ENCODE measurements at regions not wholly inside any gene's neighbourhood (a gene's known extent, or its start where the extent isn't known, plus 50 kb on each side); places are given as distances from the start of the nearest gene placed in this dataset.
A peak's percentile ranks its signal among the peaks of the same experiment; 100 is the strongest.

DNA sequence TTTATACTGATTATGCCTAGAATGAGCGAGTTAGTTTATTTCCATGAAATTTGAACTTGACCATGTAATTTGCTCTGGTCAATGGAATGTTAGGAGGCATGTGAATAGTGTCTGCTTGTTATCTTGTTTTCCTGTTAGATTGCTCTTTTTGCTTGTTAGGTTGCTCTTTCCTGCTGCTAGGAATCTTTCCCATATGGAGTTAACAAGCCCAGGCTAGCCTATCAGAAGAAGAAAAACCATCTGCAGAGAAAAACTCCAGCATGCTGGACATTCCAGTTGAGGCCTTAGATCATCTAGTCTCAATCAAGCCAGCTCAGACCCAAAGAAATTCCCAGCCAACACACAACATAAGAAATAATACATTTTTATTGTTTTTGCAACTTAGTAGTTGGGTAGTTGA lies 470.2 kb upstream of the AGTR1 start:
- no peak overlapping the region for H3K4me3 ChIP-seq (ENCODE audit: control insufficient read depth, low read depth, low read length)
- TF ChIP-seq, protein P1, sequence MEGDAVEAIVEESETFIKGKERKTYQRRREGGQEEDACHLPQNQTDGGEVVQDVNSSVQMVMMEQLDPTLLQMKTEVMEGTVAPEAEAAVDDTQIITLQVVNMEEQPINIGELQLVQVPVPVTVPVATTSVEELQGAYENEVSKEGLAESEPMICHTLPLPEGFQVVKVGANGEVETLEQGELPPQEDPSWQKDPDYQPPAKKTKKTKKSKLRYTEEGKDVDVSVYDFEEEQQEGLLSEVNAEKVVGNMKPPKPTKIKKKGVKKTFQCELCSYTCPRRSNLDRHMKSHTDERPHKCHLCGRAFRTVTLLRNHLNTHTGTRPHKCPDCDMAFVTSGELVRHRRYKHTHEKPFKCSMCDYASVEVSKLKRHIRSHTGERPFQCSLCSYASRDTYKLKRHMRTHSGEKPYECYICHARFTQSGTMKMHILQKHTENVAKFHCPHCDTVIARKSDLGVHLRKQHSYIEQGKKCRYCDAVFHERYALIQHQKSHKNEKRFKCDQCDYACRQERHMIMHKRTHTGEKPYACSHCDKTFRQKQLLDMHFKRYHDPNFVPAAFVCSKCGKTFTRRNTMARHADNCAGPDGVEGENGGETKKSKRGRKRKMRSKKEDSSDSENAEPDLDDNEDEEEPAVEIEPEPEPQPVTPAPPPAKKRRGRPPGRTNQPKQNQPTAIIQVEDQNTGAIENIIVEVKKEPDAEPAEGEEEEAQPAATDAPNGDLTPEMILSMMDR (IDR thresholded peaks at IDR 0.05; ENCODE audit: control insufficient read depth, insufficient read depth, low read depth, low read length, missing control alignments): no peak
- no peak for DNase-seq (ENCODE audit: low read depth)

DNA sequence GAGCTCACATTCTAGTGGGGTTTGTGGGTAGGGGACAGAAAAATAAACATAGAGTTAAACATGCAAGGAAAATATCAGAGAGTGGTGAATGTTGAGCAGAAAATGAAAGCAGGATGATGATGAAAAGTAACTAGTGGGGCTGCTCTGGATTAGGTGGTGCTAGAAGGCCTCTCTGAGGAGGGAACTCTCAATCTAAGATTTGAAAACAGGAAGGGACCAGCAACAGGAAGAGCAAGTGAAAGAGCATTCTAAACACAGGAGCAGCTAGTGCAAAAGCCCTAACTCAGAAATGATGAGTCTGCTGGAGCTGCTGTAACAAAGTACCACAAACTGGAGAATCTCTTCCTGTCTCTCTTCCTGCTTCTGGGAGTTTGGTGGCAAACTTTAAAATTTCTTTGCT lies 468.6 kb upstream of the AGTR1 start:
- TF ChIP-seq, protein P1 (IDR thresholded peaks at IDR 0.05; ENCODE audit: control insufficient read depth, insufficient read depth, low read depth, low read length, missing control alignments): no peak
- H3K4me3 ChIP-seq (ENCODE audit: control insufficient read depth, low read depth, low read length): no peak overlapping the region

DNA sequence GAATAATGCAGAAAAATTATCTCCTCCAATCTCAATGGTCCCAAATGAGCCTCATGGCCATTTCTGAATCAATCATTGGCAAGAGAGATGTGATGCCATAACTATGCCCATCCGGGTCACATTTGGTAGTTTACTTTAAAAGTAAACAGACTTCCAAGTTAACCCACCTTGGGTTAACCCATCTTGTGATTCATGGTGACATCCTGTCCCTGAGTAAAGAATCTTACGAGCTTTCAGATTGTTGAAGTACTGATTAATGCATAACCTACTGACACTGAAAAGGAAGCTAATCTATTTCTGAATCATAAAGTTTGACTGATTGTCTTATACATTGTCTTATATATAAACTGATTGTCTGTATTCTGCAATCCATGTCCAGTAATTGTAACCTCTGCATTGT lies 467.2 kb upstream of the AGTR1 start:
- no peak overlapping the region for H3K4me3 ChIP-seq (ENCODE audit: control insufficient read depth, low read depth, low read length)
- no peak for DNase-seq (ENCODE audit: low read depth)
- TF ChIP-seq, protein P1 (IDR thresholded peaks at IDR 0.05; ENCODE audit: control insufficient read depth, insufficient read depth, low read depth, low read length, missing control alignments): no peak

More for the DNA sequence above, 468.6 kb upstream of the AGTR1 start:
- DNase-seq (ENCODE audit: low read depth): no peak

DNA sequence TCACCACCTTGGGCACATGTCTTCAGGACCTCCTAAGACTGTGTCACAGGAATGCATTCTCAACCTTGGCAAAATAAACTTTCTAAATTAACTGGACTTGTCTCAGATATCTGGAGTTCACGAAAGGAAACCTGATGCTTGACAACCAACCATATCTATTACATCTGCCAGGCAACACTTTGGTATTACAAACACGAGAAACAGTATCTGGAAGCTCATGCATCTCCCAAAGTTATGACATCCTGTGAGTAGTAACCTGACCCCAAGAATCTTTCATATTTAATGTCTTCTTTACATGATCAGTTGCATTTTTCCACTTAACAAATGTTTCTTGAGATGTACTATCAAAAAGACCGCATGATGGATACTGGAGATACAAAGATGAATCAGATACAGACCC lies 465.3 kb upstream of the AGTR1 start:
- H3K4me3 ChIP-seq (ENCODE audit: control insufficient read depth, low read depth, low read length): no peak overlapping the region
- DNase-seq (ENCODE audit: low read depth): no peak
- TF ChIP-seq, protein P1 (IDR thresholded peaks at IDR 0.05; ENCODE audit: control insufficient read depth, insufficient read depth, low read depth, low read length, missing control alignments): no peak

DNA sequence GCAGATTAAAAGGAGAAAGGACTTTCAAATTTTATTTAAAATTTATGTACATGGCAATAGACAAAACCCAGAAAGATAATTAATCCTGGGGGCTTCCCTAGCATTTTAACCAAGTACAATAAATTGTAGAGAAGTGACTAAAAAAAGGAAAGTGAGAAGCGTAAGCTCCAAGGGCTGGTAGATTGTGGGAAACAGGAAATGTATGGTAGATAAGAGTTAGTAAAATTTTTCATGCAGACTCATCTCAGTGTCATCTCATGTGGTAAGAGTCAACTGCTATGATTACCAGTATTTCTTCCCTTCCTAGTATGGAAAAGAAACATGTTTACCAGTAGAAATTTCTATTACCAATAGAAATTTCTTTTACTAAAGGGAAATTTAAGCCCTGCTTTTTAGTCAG lies 464.3 kb upstream of the AGTR1 start:
- TF ChIP-seq, protein P1 (IDR thresholded peaks at IDR 0.05; ENCODE audit: control insufficient read depth, insufficient read depth, low read depth, low read length, missing control alignments): no peak
- DNase-seq (ENCODE audit: low read depth): peak; percentile 5
- no peak overlapping the region for H3K4me3 ChIP-seq (ENCODE audit: control insufficient read depth, low read depth, low read length)

DNA sequence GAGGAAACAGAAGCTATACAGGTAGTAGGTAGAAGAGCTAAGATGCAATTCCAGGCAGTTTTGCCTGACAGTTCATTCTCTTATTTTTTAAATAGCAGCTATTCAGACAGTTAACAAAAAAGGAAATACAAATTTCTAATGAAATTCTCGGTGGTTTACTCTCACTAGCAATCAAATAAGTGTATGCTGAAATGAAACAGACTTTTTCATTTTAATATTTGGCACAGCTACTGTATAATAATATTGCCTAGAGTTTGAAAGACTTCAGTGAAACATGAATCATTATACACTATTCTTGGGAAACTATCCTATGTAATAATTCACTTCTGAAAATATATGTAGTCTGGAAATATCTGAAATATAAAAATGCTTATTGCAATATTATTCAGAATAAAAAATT lies 463.2 kb upstream of the AGTR1 start:
- TF ChIP-seq, protein P1 (IDR thresholded peaks at IDR 0.05; ENCODE audit: control insufficient read depth, insufficient read depth, low read depth, low read length, missing control alignments): no peak
- no peak for DNase-seq (ENCODE audit: low read depth)
- H3K4me3 ChIP-seq (ENCODE audit: control insufficient read depth, low read depth, low read length): no peak overlapping the region

DNA sequence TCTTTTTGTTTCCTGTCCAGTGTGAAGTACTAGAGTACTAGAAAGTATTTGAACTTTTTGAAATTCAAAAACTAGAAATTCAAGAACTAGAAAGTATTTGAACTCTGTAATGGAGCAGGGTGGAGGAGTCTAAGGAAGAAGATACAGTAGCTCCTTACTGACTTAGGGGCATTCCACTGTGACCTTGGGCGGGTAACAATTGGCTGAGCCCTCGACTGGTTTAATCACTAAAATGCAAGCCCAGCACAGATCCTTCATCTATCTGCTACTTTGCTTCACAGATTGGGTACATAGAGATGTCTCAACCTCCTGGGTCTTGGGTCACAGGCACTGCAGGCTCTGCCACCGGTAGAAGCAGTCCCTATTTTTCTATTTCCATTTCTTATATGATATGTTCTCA lies 462.1 kb upstream of the AGTR1 start:
- no peak for DNase-seq (ENCODE audit: low read depth)
- no peak overlapping the region for H3K4me3 ChIP-seq (ENCODE audit: control insufficient read depth, low read depth, low read length)
- TF ChIP-seq, protein P1 (IDR thresholded peaks at IDR 0.05; ENCODE audit: control insufficient read depth, insufficient read depth, low read depth, low read length, missing control alignments): no peak
